ENCODE measurements at regions not wholly inside any gene's neighbourhood (a gene's known extent, or its start where the extent isn't known, plus 50 kb on each side); places are given as distances from the start of the nearest gene placed in this dataset.

GRCh38 chr3:30314757-30315325 lies 291.6 kb upstream of the TGFBR2 start:
- TF ChIP-seq CTCF (conservative IDR thresholded peaks at IDR 0.05; ENCODE audit: low read length) = no peak
- TF ChIP-seq EZH2phosphoT487 (IDR thresholded peaks at IDR 0.05; ENCODE audit: borderline replicate concordance) = no peak
